IMR-90 (cell line): ENCODE measurements at regions not wholly inside any gene's neighbourhood (a gene's known extent, or its start where the extent isn't known, plus 50 kb on each side); places are given as distances from the start of the nearest gene placed in this dataset.

ENCODE experiments used
- ATAC-seq: fragments of 200-7000 bp; cut with Tn5 transposase; 2 replicates; pipeline ENCODE4 v1.9.1; 2020; ENCODE audit warnings: low read depth, mild to moderate bottlenecking, moderate library complexity
- BruUV-seq: library from RNA; stranded (reverse); fragments of 400-500 nt; replicated peaks from 2 replicates; lab custom pipeline; 2021; lab: Mats Ljungman, UMichigan
- CTCF ChIA-PET: fragments of 300-600 bp; formaldehyde crosslinking; extraction: SDS; loops from one replicate; lab custom pipeline; 2021; ENCODE audit warnings: antibody characterized with exemption; lab: Yijun Ruan, JAX
- POLR2A ChIA-PET: fragments of 300-600 bp; sonication (Branson Sonifier 250); formaldehyde crosslinking; loops from one replicate; lab custom pipeline; 2022; ENCODE audit warnings: antibody characterized with exemption; ENCODE audit not compliant: unreplicated experiment; lab: Charles Lee
- DNase-seq: peaks from one replicate; pipeline ENCODE4 v3.0.0; 2013
- H2AFZ ChIP-seq: replicated peaks from 2 replicates; pipeline ENCODE3; 2013; ENCODE audit warnings: low read length, mild to moderate bottlenecking; ENCODE audit not compliant: poor library complexity
- H2AK5ac ChIP-seq: 2 replicates; pipeline ENCODE4 v1.6.1; 2013; ENCODE audit warnings: low read depth, low read length, inconsistent platforms
- H2AK9ac ChIP-seq: replicated peaks from 2 replicates; pipeline ENCODE3; 2013; ENCODE audit warnings: mild to moderate bottlenecking, low read depth, low read length, moderate library complexity; ENCODE audit not compliant: poor library complexity
- H2BK120ac ChIP-seq: 2 replicates; pipeline ENCODE4 v1.6.1; 2013; ENCODE audit warnings: low read depth, low read length, inconsistent platforms
- H2BK15ac ChIP-seq: 3 replicates; pipeline ENCODE4 v1.6.1; 2013; ENCODE audit warnings: low read depth, low read length, inconsistent platforms
- H2BK20ac ChIP-seq: 2 replicates; pipeline ENCODE4 v1.6.1; 2013; ENCODE audit warnings: low read depth, mild to moderate bottlenecking, inconsistent platforms, low read length, moderate library complexity
- H2BK5ac ChIP-seq: 2 replicates; pipeline ENCODE4 v1.6.1; 2013; ENCODE audit warnings: mild to moderate bottlenecking, low read depth, low read length, inconsistent platforms; ENCODE audit not compliant: poor library complexity, severe bottlenecking
- H3K14ac ChIP-seq: replicated peaks from 2 replicates; pipeline ENCODE4 v1.6.1; 2013; ENCODE audit warnings: low read depth, low read length, inconsistent platforms
- H3K18ac ChIP-seq: 2 replicates; pipeline ENCODE4 v1.6.1; 2013; ENCODE audit warnings: low read depth, low read length, control low read depth
- H3K23ac ChIP-seq: 2 replicates; pipeline ENCODE4 v1.6.1; 2013; ENCODE audit warnings: low read depth, low read length, inconsistent platforms
- H3K27ac ChIP-seq: 2 replicates; pipeline ENCODE4 v1.5.1; 2013; ENCODE audit warnings: mild to moderate bottlenecking, control low read depth, low read length; ENCODE audit not compliant: insufficient read depth
- H3K27me3 ChIP-seq: 2 replicates; pipeline ENCODE4 v1.6.1; 2013; ENCODE audit warnings: low read length; ENCODE audit not compliant: control insufficient read depth, insufficient read depth
- H3K36me3 ChIP-seq: 2 replicates; pipeline ENCODE4 v1.6.1; 2013; ENCODE audit warnings: low read length, mixed read lengths; ENCODE audit not compliant: control insufficient read depth, insufficient read depth
- H3K4ac ChIP-seq: 2 replicates; pipeline ENCODE4 v1.6.1; 2013; ENCODE audit warnings: low read depth, low read length, inconsistent platforms
- H3K4me1 ChIP-seq: 2 replicates; pipeline ENCODE4 v1.6.1; 2013; ENCODE audit warnings: low read length, mixed read lengths; ENCODE audit not compliant: control insufficient read depth, insufficient read depth
- H3K4me2 ChIP-seq: 2 replicates; pipeline ENCODE4 v1.6.1; 2013; ENCODE audit warnings: low read depth, mild to moderate bottlenecking, control low read depth, low read length, moderate library complexity
- H3K4me3 ChIP-seq: 2 replicates; pipeline ENCODE4 v1.5.1; 2013; ENCODE audit warnings: low read depth, mild to moderate bottlenecking, control low read depth, low read length, moderate library complexity; ENCODE audit not compliant: insufficient read depth
- H3K56ac ChIP-seq: 2 replicates; pipeline ENCODE4 v1.6.1; 2013; ENCODE audit warnings: low read length, inconsistent platforms; ENCODE audit not compliant: insufficient read depth; ENCODE audit errors: extremely low read depth
- H3K79me1 ChIP-seq, 2 experiments: 2 replicates each; pipeline ENCODE4 v1.6.1; 2013; ENCODE audit warnings: low read length in 2 of 2, inconsistent platforms in 1 of 2, low read depth in 1 of 2
- H3K9ac ChIP-seq: 2 replicates; pipeline ENCODE4 v1.6.1; 2013; ENCODE audit warnings: low read depth, low read length, control low read depth
- H3K9me1 ChIP-seq: 2 replicates; pipeline ENCODE4 v1.6.1; 2013; ENCODE audit warnings: low read length, inconsistent platforms; ENCODE audit not compliant: insufficient read depth
- H3K9me3 ChIP-seq: 2 replicates; pipeline ENCODE4 v1.6.1; 2013; ENCODE audit warnings: low read length; ENCODE audit not compliant: control insufficient read depth, insufficient read depth
- H4K20me1 ChIP-seq: 2 replicates; pipeline ENCODE4 v1.6.1; 2013; ENCODE audit warnings: low read length, inconsistent platforms; ENCODE audit not compliant: insufficient read depth
- H4K5ac ChIP-seq: 2 replicates; pipeline ENCODE4 v1.6.1; 2013; ENCODE audit warnings: mild to moderate bottlenecking, low read depth, low read length, control low read depth
- H4K8ac ChIP-seq, 2 experiments: 2 replicates each; pipeline ENCODE4 v1.6.1; 2013; ENCODE audit warnings: low read depth in 2 of 2, low read length in 2 of 2, control low read depth in 1 of 2, inconsistent platforms in 1 of 2
- H4K91ac ChIP-seq: 2 replicates; pipeline ENCODE4 v1.6.1; 2013; ENCODE audit warnings: low read depth, low read length, inconsistent platforms; ENCODE audit not compliant: insufficient read depth
- NFE2L2 ChIP-seq: fragments of 150-350 bp; IDR thresholded peaks from 2 replicates; pipeline ENCODE4 v1.6.1; 2016; ENCODE audit warnings: low read depth, mild to moderate bottlenecking, low read length
- WGBS, 2 experiments: methylation state at CpG; one replicate each; pipeline versions ENCODE4 v1.1.5 to v1.1.7; 2013; ENCODE audit warnings: missing lambda C conversion rate in 2 of 2; ENCODE audit not compliant: insufficient read length in 1 of 2; ENCODE audit errors: extremely low coverage in 2 of 2; 5-methylcytosine and 5-hydroxymethylcytosine counted together
- dilution Hi-C: fragments of 300-500 bp; cut with HindIII; formaldehyde crosslinking; loops from one replicate; pipeline ENCODE4 v1.14.3; 2018; ENCODE audit warnings: low sequenced_read_pairs; ENCODE audit not compliant: unreplicated experiment
- in situ Hi-C: fragments of 300-500 bp; cut with MboI; formaldehyde crosslinking; loops from 3 replicates; pipeline ENCODE4 v1.14.3; 2019; ENCODE audit warnings: low sequenced_read_pairs, inconsistent platforms, mixed read lengths
- intact Hi-C: fragments of 100-400 bp; cut with micrococcal nuclease; formaldehyde crosslinking; loops from 2 replicates; pipeline ENCODE4 v1.10.0; 2022

GRCh38 chr1:93777255-93777654 lies 95.6 kb upstream of the BCAR3 start:
- Histone ChIP-seq H4K91ac (no peak overlapping the region), H3K4ac (no peak overlapping the region), H3K4me3 (no peak overlapping the region), H2BK120ac (no peak overlapping the region), H3K9me1 (0 out of 2 replicates have a peak, but pooled peaks cover 5% of the 10 kb centered on the region), H2AFZ (no peak overlapping the region), H3K27me3 (peaks cover 5% of the 10 kb centered on the region; the same call in 1 of the 2 replicates), H3K9me3 (no peaks in the 10 kb centered on the region), H4K5ac (no peak overlapping the region), H2AK5ac (no peak overlapping the region), H3K14ac (no peak overlapping the region), H2AK9ac (no peak overlapping the region), H3K23ac (no peak overlapping the region), H4K20me1 (no peaks in the 10 kb centered on the region), H3K9ac (no peak overlapping the region), H4K8ac (no peak overlapping the region), H3K56ac (no peak overlapping the region), H2BK15ac (no peak overlapping the region), H3K27ac (no peak overlapping the region), H3K36me3 (no peaks in the 10 kb centered on the region), H3K4me2 (no peak overlapping the region), H3K18ac (no peak overlapping the region), H3K4me1 (peaks cover 16% of the 10 kb centered on the region), H2BK20ac (no peak overlapping the region), H3K79me1 (no peaks in the 10 kb centered on the region), H2BK5ac (no peak overlapping the region)
- intact Hi-C loops (no loop called here), dilution Hi-C loops (no loop called here), in situ Hi-C loops (no loop called here)
- DNase-seq (no peak), ATAC-seq (no peak)
- no TSS peak for BruUV-seq
- no peak for TF ChIP-seq NFE2L2
- CTCF ChIA-PET: no interaction called here
- no CpG with 5 or more reads among the region's 2 CpGs for WGBS, 2 experiments
- POLR2A ChIA-PET: no interaction called here
